ENCODE measurements at regions not wholly inside any gene's neighbourhood (a gene's known extent, or its start where the extent isn't known, plus 50 kb on each side); places are given as distances from the start of the nearest gene placed in this dataset.

- peak in 1 of 3 experiments; percentile 38; a peak in 2 of 6 replicates for TF ChIP-seq CTCF (IDR thresholded peaks at IDR 0.05 in 2 of 3, conservative IDR thresholded peaks at IDR 0.05 in 1 of 3; ENCODE audit: insufficient read depth in 2 of 3, low read depth in 1 of 3, low read length in 3 of 3)
- TF ChIP-seq RAD51 (IDR thresholded peaks at IDR 0.05; ENCODE audit: borderline replicate concordance, low read depth): no peak
- TF ChIP-seq KLF16 (IDR thresholded peaks at IDR 0.05): no peak
Observed at GRCh38 chr21:19322360-19322759, 918.8 kb upstream of the TMPRSS15 start (continued).

- in situ Hi-C loops (cut with MboI): no loop called here
- H3K27me3 ChIP-seq (ENCODE audit: control insufficient read depth in 2 of 2, insufficient read depth in 2 of 2, low read length in 2 of 2): no peaks in the 10 kb centered on the region
- no peaks in the 10 kb centered on the region; the same call in 1 of the 2 replicates for H3K9me3 ChIP-seq (replicated peaks; ENCODE audit: control insufficient read depth, insufficient read depth, low read depth, low read length)
- H3K4me2 ChIP-seq (ENCODE audit: insufficient read depth, low read length): no peak overlapping the region
- WGBS (ENCODE audit: insufficient coverage, low coverage, missing lambda C conversion rate): 22% methylated on average over 6 of the region's 6 CpGs
- H3K4me3 ChIP-seq: no peak overlapping the region
- no peaks in the 10 kb centered on the region for H3K4me1 ChIP-seq (replicated peaks in 1 of 2; ENCODE audit: control insufficient read depth in 2 of 2, insufficient read depth in 2 of 2, low read length in 2 of 2)
- POLR2A ChIA-PET: no interaction called here
- CTCF ChIA-PET (ENCODE audit: low intra/inter-chr PET ratio): no interaction called here
- H3K9ac ChIP-seq (ENCODE audit: insufficient read depth in 1 of 2, low read depth in 2 of 2, low read length in 2 of 2): no peak overlapping the region
- H3K27ac ChIP-seq (ENCODE audit: extremely low read depth, low read depth, low read length): no peak overlapping the region
- ATAC-seq: no peak
- intact Hi-C loops (cut with micrococcal nuclease): loop anchor here (5.0 kb wide), 1 partner anchor 186 kb away; no protein-coding TSS in a partner anchor
- H3K9me1 ChIP-seq (ENCODE audit: control insufficient read depth, insufficient read depth, low read length): no peaks in the 10 kb centered on the region
- no peak overlapping the region for H2AFZ ChIP-seq (ENCODE audit: low read depth, low read length)
- no peak for DNase-seq (ENCODE audit: extremely low read depth in 1 of 4, low spot score in 3 of 4)
- H3K36me3 ChIP-seq (ENCODE audit: control insufficient read depth, insufficient read depth, low read length): no peaks in the 10 kb centered on the region
- H4K20me1 ChIP-seq (replicated peaks; ENCODE audit: control insufficient read depth, insufficient read depth, low read length): no peaks in the 10 kb centered on the region
- TF ChIP-seq SMARCA4 (IDR thresholded peaks at IDR 0.05) (no peak), ZNF274 (IDR thresholded peaks at IDR 0.05; ENCODE audit: borderline replicate concordance, low read depth, low read length) (no peak), TEAD4 (IDR thresholded peaks at IDR 0.05; ENCODE audit: low read length) (no peak), TEAD4 (CRISPR knock-in tag; IDR thresholded peaks at IDR 0.05; ENCODE audit: borderline replicate concordance) (no peak), CEBPG (CRISPR knock-in tag; IDR thresholded peaks at IDR 0.05) (no peak), CEBPG (tag; conservative IDR thresholded peaks at IDR 0.05 in 1 of 2, IDR thresholded peaks at IDR 0.05 in 1 of 2) (no peak), PHB (CRISPR knock-in tag; IDR thresholded peaks at IDR 0.05) (no peak)
- H3K79me2 ChIP-seq (ENCODE audit: control insufficient read depth, insufficient read depth, low read length): no peaks in the 10 kb centered on the region
- no peak for FAIRE-seq
- BruUV-seq (replicated peaks): no TSS peak
Observed at GRCh38 chr21:19326531-19327319, 923.1 kb upstream of the TMPRSS15 start.

Measured in K562 (cell line).